ENCODE measurements at regions not wholly inside any gene's neighbourhood (a gene's known extent, or its start where the extent isn't known, plus 50 kb on each side); places are given as distances from the start of the nearest gene placed in this dataset.

DNA sequence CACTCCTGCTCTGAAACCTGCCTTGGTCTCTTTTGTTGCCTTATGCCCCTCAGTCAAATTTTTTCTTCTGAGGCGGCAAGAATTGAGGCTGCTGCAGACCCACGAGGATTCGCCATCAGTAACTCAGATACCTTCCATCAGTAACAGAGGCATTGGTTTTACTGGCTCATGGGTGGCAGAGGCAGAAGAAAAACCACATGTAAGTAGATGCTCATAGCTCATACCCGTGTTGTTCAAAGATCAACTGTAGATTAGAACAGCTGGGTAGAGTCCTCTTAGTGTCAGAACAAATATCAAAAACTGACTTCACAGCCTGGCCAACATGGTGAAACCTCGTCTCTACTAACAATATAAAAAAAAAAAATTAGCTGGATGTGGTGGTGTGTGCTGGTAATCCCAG lies 598.0 kb upstream of the SOX11 start (continued):
- no peak for TF ChIP-seq KLF11 (CRISPR knock-in tag; IDR thresholded peaks at IDR 0.05)
- TF ChIP-seq, protein P1, sequence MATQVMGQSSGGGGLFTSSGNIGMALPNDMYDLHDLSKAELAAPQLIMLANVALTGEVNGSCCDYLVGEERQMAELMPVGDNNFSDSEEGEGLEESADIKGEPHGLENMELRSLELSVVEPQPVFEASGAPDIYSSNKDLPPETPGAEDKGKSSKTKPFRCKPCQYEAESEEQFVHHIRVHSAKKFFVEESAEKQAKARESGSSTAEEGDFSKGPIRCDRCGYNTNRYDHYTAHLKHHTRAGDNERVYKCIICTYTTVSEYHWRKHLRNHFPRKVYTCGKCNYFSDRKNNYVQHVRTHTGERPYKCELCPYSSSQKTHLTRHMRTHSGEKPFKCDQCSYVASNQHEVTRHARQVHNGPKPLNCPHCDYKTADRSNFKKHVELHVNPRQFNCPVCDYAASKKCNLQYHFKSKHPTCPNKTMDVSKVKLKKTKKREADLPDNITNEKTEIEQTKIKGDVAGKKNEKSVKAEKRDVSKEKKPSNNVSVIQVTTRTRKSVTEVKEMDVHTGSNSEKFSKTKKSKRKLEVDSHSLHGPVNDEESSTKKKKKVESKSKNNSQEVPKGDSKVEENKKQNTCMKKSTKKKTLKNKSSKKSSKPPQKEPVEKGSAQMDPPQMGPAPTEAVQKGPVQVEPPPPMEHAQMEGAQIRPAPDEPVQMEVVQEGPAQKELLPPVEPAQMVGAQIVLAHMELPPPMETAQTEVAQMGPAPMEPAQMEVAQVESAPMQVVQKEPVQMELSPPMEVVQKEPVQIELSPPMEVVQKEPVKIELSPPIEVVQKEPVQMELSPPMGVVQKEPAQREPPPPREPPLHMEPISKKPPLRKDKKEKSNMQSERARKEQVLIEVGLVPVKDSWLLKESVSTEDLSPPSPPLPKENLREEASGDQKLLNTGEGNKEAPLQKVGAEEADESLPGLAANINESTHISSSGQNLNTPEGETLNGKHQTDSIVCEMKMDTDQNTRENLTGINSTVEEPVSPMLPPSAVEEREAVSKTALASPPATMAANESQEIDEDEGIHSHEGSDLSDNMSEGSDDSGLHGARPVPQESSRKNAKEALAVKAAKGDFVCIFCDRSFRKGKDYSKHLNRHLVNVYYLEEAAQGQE (IDR thresholded peaks at IDR 0.05; ENCODE audit: borderline replicate concordance in 1 of 2, low read depth in 1 of 2, low read length in 2 of 2) = no peak
- TF ChIP-seq ZNF256 (CRISPR knock-in tag; conservative IDR thresholded peaks at IDR 0.05) = no peak
- no peak for TF ChIP-seq HHEX (CRISPR knock-in tag; IDR thresholded peaks at IDR 0.05)

DNA sequence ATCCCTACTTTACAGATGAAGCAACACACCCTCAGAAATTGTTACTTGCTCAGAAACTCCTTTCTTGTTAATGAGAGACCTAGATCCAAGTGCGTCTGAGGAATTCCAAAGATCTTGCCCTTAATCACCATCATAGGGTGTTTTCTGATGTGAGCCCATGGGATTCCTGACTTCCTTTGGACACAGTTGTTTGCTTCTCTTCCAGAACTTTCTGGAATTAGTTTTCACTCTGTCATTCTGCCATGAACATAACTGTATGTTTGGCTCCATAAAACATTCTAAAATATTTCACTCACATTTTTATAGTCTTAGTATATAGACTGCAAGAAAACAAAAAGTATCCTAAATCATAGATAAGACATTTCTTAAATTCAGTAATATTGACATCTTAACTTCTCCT lies 593.9 kb upstream of the SOX11 start:
- Histone ChIP-seq H3K36me3 (replicated peaks in 1 of 2; ENCODE audit: control insufficient read depth in 1 of 2, insufficient read depth in 2 of 2, low read length in 2 of 2) (no peaks in the 10 kb centered on the region), H3K4me2 (ENCODE audit: low read depth, low read length) (no peak overlapping the region), H3K4me1 (ENCODE audit: insufficient read depth, low read length) (no peaks in the 10 kb centered on the region), H2AFZ (ENCODE audit: low read length) (no peak overlapping the region), H3K4me3 (replicated peaks in 1 of 3; ENCODE audit: insufficient read depth in 1 of 3, low read depth in 2 of 3, low read length in 3 of 3) (no peak overlapping the region), H3K27ac (ENCODE audit: extremely low read length, insufficient read depth, low read length) (no peak overlapping the region), H3K9me3 (ENCODE audit: low read length) (peaks cover 98% of the 10 kb centered on the region), H3K79me2 (ENCODE audit: insufficient read depth, low read length) (no peaks in the 10 kb centered on the region), H3K9ac (ENCODE audit: insufficient read depth, low read depth, low read length) (no peak overlapping the region), H3K27me3 (ENCODE audit: control insufficient read depth in 1 of 2, insufficient read depth in 2 of 2, low read length in 2 of 2) (no peaks in the 10 kb centered on the region), H4K20me1 (ENCODE audit: insufficient read depth, low read length) (no peaks in the 10 kb centered on the region)
- intact Hi-C loops (cut with micrococcal nuclease; ENCODE audit: unreplicated experiment) (no loop called here), in situ Hi-C loops (cut with HindIII; ENCODE audit: extremely low pct_ligation_motif_present, low pct_unique_long_range_greater_than_20kb) (no loop called here)
- CTCF ChIA-PET (ENCODE audit: low intra/inter-chr PET ratio, low total read pairs) = no interaction called here
- WGBS (ENCODE audit: low lambda C conversion rate) = 48% methylated on average over 1 of the region's 1 CpG
- FAIRE-seq (no peak), ATAC-seq (no peak), DNase-seq (ENCODE audit: low spot score) (no peak)
- POLR2A ChIA-PET = no interaction called here
- BruUV-seq (replicated peaks) = no TSS peak
- TF ChIP-seq, protein P2, sequence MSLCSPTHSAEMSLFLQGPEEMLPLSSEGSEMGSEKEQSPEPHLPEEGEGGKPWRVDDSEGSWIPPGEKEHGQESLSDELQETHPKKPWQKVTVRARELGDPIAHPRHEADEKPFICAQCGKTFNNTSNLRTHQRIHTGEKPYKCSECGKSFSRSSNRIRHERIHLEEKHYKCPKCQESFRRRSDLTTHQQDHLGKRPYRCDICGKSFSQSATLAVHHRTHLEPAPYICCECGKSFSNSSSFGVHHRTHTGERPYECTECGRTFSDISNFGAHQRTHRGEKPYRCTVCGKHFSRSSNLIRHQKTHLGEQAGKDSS (CRISPR knock-in tag; IDR thresholded peaks at IDR 0.05; ENCODE audit: borderline replicate concordance, low read depth) = no peak
- no peak for TF ChIP-seq NR2F2 (IDR thresholded peaks at IDR 0.05; ENCODE audit: borderline replicate concordance, low read depth)
- no peak for TF ChIP-seq SOX5 (CRISPR knock-in tag; IDR thresholded peaks at IDR 0.05; ENCODE audit: borderline replicate concordance)
- TF ChIP-seq, protein P3, sequence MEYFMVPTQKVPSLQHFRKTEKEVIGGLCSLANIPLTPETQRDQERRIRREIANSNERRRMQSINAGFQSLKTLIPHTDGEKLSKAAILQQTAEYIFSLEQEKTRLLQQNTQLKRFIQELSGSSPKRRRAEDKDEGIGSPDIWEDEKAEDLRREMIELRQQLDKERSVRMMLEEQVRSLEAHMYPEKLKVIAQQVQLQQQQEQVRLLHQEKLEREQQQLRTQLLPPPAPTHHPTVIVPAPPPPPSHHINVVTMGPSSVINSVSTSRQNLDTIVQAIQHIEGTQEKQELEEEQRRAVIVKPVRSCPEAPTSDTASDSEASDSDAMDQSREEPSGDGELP (IDR thresholded peaks at IDR 0.05; ENCODE audit: borderline replicate concordance, low read depth) = no peak
- TF ChIP-seq, protein P4, sequence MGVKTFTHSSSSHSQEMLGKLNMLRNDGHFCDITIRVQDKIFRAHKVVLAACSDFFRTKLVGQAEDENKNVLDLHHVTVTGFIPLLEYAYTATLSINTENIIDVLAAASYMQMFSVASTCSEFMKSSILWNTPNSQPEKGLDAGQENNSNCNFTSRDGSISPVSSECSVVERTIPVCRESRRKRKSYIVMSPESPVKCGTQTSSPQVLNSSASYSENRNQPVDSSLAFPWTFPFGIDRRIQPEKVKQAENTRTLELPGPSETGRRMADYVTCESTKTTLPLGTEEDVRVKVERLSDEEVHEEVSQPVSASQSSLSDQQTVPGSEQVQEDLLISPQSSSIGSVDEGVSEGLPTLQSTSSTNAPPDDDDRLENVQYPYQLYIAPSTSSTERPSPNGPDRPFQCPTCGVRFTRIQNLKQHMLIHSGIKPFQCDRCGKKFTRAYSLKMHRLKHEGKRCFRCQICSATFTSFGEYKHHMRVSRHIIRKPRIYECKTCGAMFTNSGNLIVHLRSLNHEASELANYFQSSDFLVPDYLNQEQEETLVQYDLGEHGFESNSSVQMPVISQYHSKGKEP (CRISPR knock-in tag; IDR thresholded peaks at IDR 0.05) = no peak
- TF ChIP-seq HOXA3 (CRISPR knock-in tag; IDR thresholded peaks at IDR 0.05) = no peak
- TF ChIP-seq, protein P5, sequence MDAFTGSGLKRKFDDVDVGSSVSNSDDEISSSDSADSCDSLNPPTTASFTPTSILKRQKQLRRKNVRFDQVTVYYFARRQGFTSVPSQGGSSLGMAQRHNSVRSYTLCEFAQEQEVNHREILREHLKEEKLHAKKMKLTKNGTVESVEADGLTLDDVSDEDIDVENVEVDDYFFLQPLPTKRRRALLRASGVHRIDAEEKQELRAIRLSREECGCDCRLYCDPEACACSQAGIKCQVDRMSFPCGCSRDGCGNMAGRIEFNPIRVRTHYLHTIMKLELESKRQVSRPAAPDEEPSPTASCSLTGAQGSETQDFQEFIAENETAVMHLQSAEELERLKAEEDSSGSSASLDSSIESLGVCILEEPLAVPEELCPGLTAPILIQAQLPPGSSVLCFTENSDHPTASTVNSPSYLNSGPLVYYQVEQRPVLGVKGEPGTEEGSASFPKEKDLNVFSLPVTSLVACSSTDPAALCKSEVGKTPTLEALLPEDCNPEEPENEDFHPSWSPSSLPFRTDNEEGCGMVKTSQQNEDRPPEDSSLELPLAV (CRISPR knock-in tag; conservative IDR thresholded peaks at IDR 0.05; ENCODE audit: low read depth) = no peak
- no peak for TF ChIP-seq RXRA (CRISPR knock-in tag; IDR thresholded peaks at IDR 0.05)
- no peak for TF ChIP-seq KDM5A (IDR thresholded peaks at IDR 0.05; ENCODE audit: borderline replicate concordance, low read length)
- TF ChIP-seq, protein P6, sequence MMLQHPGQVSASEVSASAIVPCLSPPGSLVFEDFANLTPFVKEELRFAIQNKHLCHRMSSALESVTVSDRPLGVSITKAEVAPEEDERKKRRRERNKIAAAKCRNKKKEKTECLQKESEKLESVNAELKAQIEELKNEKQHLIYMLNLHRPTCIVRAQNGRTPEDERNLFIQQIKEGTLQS (CRISPR knock-in tag; IDR thresholded peaks at IDR 0.05) = no peak
- TF ChIP-seq KLF12 (CRISPR knock-in tag; IDR thresholded peaks at IDR 0.05; ENCODE audit: borderline replicate concordance) = no peak
- no peak for TF ChIP-seq EHMT2 (IDR thresholded peaks at IDR 0.05; ENCODE audit: borderline replicate concordance, low read depth, low read length)
